GM18861 (cell line): ENCODE measurements at regions not wholly inside any gene's neighbourhood (a gene's known extent, or its start where the extent isn't known, plus 50 kb on each side); places are given as distances from the start of the nearest gene placed in this dataset.

Experiments used
- ATAC-seq: cut with Tn5 transposase; IDR thresholded peaks from one replicate; pipeline ENCODE4 v1.9.1; 2021; ENCODE audit not compliant: unreplicated experiment

GRCh38 chr10:78771808-78772455, 296.8 kb upstream of the ZMIZ1 start:
- no peak for ATAC-seq

DNA sequence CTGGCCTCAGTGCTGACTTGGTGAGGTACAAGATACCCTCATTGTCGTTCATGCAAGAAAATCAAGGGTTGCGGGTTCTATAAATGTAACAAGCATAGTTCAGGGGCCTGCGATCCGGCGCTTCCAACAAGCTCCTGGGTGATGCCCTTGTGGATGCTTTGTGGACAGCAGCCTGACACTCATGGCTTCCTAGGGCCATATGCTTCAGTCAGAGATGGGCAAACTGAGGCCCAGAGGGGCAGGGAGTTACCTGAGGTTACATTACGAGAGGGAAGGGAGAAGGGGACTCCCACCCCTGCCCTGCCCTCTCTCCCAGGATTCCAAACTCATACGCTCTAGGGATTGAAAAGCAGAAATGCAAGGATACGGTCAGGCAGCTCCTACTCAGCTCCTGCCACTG, 296.3 kb upstream of the ZMIZ1 start:
- no peak for ATAC-seq

DNA sequence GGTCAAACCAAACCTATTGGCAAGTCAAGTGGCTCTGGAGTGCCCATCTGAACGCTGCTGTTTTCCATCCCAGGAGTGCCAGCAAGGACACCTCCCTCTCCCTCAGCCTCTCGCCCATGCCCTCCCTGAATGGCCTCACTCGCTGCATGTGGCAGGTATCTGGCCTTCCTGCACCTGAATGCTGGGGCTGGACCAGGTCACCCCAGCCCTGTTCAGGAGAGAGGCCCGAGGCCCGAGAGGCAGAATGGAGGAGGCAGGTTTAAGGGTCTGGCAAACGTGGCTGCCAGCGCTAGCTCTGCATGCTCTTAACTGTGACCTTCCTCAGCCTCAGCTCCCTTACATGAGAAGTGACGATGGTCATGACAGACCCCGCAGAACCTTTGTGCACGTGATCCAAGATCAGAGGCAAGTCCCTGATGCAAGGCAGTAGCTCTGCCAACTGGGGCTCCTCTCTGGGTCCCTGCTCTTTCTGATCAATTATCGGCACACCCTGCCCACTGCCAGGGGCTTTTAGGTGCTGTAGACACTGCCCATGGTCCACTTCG, 295.7 kb upstream of the ZMIZ1 start:
- no peak for ATAC-seq

DNA sequence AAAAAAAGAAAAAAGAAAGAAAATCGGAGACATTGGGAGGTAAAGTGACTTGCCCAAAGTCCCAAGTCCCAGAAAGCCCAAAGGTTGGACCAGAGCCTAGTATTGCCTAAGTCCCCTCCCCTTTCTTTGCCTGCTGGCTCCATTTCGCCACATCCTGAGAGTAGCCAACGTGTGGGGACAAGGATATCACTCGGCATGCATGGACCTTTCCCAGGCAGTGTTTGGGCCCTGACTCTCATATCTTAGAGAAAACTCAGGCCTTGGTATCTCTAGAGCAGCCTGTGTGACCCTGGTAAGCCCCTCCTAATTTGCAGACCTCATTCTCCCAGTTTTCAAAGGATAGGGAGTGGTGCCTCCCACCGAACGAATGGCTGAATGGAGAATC, 294.2 kb upstream of the ZMIZ1 start:
- no peak for ATAC-seq

DNA sequence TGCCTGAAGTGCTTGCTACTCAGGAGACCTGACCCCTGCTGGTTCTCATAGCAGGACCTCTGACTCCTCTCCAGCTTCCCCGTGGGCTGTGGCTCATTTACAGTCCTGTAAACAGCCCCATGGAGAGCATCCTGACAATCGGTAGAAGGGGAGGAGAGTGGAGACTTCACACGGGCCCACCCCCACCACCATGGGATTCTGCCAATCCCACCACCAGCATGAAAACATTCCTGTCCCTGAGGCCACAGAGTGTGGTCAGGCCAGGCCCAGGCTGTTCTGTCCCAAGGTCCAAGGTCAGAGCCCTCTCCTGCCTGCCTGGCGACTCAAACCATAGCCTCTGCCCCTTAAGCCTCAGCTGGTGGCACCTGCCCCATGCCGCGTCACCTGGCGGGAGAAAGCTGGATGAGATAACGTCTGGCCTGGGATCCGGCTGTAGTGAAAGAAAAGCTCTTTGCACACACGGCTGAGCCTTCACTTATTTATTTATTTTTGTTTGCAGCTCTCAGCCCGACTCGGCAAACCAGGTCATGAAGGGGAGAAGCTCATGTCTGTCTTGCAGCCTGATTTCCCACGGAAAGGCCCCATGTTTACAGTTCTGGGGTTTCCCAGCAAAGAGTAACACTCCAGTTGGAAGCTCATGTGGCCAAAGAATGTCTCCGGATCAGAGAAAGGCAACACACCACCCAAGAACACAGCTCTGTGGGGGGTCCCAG, 293.6 kb upstream of the ZMIZ1 start:
- no peak for ATAC-seq

DNA sequence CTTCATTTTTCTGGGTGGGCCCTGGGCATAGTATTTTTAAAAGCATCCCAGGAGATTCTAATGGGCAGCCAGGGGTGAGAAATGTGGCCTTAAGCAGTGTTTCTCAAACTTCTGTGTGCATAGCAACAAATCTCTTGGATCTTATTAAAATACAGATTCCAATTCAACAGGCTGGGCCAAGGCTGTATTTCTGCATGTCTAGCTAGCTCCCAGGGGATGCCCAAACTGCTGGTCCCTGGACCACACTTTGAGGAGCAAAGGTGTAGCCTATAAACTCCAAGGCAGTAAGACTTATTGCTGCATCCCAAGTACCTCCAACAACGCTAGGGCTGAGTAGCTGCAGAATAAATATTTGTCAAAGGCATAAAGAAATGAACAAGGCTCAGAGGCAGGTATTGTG, 292.9 kb upstream of the ZMIZ1 start:
- no peak for ATAC-seq

DNA sequence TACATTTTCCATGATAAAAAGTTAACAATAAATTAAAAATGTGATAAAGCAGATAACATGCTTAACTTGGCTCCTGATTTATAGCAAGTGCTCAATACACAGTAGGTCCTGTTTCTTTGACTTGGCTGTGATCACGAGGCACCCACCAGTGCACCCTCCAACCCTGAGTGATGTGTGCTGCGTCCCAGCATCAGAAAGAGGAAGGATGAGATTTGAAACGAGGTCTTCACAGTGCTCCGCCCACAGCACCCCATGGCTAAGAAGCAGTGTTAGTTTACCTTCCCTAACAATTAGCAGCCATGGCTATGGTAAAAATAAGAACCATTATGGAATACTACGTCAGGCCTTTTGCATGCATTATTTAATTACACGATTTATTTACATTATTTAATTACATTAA, 292.0 kb upstream of the ZMIZ1 start:
- ATAC-seq: no peak

DNA sequence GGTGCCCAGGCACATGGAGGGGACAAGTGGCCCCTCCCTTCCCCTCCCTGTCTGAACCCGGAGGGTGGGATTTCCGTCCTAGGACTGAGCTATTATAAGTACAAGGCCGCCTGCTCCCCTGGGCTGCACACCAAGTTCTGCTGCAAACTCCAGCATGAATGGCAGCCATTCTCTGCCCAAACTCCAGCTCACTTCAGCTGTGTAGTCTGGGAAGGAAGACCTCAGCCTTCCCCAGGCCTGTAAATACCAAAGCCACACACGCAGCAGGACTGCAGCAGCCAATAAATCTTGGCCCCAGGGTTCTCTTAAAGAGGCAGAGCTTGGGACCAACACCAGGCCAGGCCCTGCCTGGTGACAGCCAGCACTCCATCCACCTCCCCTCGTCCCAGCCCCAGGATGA, 291.3 kb upstream of the ZMIZ1 start:
- ATAC-seq: no peak

DNA sequence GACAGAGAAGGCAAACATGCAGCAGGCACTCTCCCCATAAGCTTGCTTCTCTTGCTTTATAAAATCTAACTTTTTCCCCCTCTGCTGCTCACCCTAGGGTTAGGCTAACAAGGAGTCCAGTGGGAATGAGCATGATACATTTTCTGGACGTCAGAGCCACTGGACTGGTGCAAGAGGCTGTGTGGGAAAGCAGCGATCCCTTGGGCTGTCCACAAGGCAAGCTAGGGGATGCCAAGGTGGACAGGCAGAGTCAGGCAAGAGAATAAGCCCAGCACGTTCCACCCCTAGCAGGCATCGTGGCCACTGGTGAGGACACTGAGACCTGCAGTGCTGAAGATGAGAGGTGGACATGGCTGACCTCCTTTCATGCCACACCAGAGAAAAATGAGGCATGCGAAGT, 290.9 kb upstream of the ZMIZ1 start:
- no peak for ATAC-seq

- ATAC-seq: no peak
Measured at GRCh38 chr10:78778444-78779338, 290.1 kb upstream of the ZMIZ1 start.

DNA sequence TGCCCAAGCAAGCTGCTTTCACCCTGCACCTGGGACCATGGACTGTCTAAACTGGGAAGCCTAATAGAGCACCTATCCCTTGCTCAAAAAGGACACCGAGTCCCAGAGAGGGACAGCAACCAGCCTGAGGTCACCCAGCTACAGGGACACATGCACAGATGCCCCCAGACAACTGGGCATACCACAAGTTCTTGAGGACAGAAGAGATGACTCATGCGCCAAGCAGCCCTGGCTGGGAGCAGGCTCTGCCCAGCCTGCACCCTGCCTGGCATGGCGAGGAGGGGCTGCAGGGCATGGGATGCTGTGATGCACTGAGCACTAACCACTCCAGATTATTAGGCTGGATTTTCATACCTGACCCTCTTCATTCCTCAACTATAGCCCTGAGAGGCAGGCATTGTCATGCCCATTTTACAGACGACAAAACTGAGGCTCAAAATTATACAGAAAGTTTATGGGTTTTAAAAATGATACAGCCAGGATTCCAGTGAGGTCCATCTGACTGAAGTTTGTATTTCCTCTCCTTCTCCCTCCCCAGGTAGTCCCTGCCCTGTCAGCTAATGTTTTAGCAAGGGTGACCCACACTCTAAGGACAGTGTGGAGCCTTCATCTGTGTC, 289.3 kb upstream of the ZMIZ1 start:
- ATAC-seq: no peak

GRCh38 chr10:78780551-78780961, 288.2 kb upstream of the ZMIZ1 start:
- no peak for ATAC-seq

DNA sequence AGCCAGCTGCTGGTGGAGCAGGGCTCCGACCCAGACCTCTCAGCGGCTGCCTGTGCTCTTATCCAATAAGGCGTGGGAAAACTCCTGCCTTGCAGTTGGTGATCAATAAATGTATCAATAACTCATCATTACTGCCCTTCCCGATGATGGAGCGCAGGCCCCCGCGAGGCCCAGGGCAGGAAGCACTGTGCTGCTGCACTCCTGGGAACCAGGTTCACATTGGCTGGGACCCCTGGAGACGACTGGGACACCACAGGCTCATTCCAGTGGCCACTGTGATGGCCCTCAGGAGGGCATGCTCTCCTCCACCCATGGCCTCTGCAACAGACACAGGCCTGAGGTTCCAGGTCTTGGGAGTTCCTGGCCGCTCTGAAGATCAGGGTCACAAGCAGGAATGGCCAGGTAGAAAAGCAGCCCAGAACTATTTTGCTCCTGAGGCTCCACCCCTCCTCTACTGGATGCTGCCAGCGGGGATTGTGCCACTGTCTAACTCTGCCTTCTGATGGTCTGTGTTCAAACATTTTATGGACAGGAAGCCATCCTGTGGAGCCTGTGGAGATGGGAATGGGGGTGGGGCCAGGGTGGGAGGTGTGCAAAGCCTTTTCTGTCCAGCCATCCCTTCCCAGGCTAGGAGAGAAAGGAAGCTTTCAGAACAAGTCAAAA, 287.4 kb upstream of the ZMIZ1 start:
- no peak for ATAC-seq

DNA sequence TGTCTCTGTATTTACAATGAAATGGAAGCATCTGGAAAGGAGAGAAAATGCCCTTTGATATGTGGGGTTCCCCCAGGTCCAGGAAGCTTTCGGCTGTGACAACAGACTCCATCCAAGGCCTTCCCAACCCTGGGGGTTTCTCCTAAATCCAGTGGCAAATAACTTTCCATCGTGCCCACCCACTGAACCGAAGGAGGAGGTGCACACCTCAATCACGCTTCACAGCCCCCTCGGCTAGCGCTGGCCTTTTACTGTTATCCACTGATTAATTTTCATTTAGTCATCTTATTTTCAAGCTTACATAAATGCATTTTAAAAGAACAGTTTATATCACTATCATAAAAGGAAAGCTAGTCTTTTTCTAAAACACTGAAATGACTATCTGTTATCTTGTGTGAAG, 286.8 kb upstream of the ZMIZ1 start:
- no peak for ATAC-seq

DNA sequence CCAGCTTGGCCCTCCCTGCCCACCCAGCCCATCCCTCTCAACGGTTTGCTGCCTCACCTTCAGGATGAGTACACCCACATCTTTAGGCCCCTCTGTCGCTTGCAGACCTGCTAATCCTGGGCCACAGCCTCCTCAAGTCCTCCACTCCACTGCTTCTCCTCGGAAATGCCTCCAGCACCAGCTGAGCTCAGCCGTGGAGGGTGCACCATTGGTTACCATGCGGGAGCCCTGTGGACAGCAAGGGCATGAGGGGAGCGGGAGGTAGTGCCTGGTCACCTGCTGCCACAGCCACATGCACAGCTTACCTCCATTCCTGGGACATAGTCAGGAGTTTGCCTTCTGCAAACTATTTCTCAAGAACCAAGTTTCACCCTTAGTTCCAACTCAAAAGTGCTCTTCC, 286.3 kb upstream of the ZMIZ1 start:
- no peak for ATAC-seq

GRCh38 chr10:78783753-78784152, 285.0 kb upstream of the ZMIZ1 start:
- no peak for ATAC-seq

GRCh38 chr10:78784546-78784945, 284.2 kb upstream of the ZMIZ1 start:
- no peak for ATAC-seq

GRCh38 chr10:78785066-78785465, 283.7 kb upstream of the ZMIZ1 start:
- no peak for ATAC-seq

DNA sequence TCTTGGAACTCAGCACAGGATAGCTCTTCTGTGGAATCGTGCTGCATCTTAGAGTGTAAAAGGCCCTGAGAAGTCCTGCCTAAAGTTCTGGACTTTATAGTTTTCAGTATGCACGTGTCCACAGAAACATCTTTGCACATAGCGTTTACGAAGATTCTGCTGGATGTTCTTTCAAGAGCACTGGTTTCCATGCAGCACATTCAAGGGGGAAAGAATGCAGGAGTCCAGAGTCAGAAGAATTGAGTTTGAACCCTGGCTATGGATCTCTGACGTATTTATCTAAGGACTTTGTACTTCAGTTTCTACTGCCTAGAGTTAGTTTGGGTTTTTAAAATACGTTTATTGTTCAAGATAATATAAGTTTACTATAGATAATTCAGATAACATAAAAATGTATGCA, 282.8 kb upstream of the ZMIZ1 start:
- no peak for ATAC-seq

- no peak for ATAC-seq
Measured at GRCh38 chr10:78787125-78787524, 281.6 kb upstream of the ZMIZ1 start.
